Brain microvascular endothelial cell (primary cell): ENCODE measurements at regions not wholly inside any gene's neighbourhood (a gene's known extent, or its start where the extent isn't known, plus 50 kb on each side); places are given as distances from the start of the nearest gene placed in this dataset.

Experiments used
- DNase-seq: peaks from one replicate; pipeline ENCODE4 v3.0.0-alpha.2; 2020
- H3K27ac ChIP-seq: fragments of 250-450 bp; sonication (Bioruptor Pico); 2 replicates; pipeline ENCODE4 v1.5.1; 2020; ENCODE audit warnings: mild to moderate bottlenecking, moderate library complexity
- H3K27me3 ChIP-seq: fragments of 250-450 bp; sonication (Bioruptor Pico); replicated peaks from 2 replicates; pipeline ENCODE4 v1.5.1; 2020; ENCODE audit warnings: mild to moderate bottlenecking
- H3K36me3 ChIP-seq: fragments of 250-450 bp; sonication (Bioruptor Pico); replicated peaks from 2 replicates; pipeline ENCODE4 v1.5.1; 2020; ENCODE audit warnings: mild to moderate bottlenecking
- H3K4me3 ChIP-seq: 2 replicates; pipeline ENCODE4 v1.5.1; 2011; ENCODE audit warnings: low read depth, mild to moderate bottlenecking, control low read depth, low read length, moderate library complexity
- in situ Hi-C: cut with HindIII; loops from 2 replicates; pipeline ENCODE4 v1.10.0; 2017; ENCODE audit warnings: low sequenced_read_pairs, low pct_ligation_motif_present
- TF ChIP-seq, protein P1 (sequence below): IDR thresholded peaks from 2 replicates; pipeline ENCODE4 v1.5.1; 2011; ENCODE audit warnings: low read depth, mild to moderate bottlenecking, moderate library complexity, low read length, control low read depth, inconsistent platforms; ENCODE audit errors: missing control alignments

DNA sequence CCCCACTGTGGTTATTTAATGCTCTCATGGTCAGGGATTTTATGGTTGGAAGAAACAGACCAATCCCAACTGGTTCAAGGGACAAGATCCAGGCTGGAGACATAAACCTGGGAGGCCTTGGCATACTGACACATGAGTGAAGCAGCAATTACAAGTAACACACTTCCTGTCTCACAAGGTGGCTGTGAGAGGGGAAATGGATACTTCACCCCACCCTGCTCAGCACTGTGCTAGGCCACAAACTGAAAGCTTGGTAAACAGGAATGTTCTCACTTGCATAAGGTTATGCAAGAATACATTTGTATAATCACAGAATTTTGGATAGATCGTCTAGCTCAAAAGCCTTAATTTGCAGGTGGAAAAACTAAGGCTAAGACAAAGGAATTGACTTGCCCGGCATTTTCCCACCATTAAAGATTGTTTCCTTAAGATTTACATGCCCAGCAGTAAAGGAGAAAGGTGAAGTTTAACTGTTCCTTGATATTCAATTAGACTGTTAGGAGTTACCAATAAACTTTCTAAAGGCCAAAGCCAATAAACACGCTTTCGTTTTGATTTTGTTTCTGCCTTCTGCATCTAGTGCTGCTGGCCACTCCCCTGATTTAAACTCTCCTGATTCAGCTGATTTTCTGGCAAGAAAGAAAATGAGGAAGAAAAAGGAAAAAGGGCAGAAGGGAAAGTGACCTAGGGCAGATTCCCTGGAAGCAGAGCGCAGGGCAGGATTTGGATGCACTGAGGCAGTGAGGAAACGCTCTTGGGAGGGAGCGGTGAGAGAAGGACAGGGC, 215.6 kb upstream of the CDH5 start:
- H3K4me3 ChIP-seq = no peak overlapping the region
- H3K27ac ChIP-seq = no peak overlapping the region
- H3K36me3 ChIP-seq = no peaks in the 10 kb centered on the region
- no peak for DNase-seq
- in situ Hi-C loops = no loop called here
- TF ChIP-seq, protein P1, sequence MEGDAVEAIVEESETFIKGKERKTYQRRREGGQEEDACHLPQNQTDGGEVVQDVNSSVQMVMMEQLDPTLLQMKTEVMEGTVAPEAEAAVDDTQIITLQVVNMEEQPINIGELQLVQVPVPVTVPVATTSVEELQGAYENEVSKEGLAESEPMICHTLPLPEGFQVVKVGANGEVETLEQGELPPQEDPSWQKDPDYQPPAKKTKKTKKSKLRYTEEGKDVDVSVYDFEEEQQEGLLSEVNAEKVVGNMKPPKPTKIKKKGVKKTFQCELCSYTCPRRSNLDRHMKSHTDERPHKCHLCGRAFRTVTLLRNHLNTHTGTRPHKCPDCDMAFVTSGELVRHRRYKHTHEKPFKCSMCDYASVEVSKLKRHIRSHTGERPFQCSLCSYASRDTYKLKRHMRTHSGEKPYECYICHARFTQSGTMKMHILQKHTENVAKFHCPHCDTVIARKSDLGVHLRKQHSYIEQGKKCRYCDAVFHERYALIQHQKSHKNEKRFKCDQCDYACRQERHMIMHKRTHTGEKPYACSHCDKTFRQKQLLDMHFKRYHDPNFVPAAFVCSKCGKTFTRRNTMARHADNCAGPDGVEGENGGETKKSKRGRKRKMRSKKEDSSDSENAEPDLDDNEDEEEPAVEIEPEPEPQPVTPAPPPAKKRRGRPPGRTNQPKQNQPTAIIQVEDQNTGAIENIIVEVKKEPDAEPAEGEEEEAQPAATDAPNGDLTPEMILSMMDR = no peak
- no peaks in the 10 kb centered on the region for H3K27me3 ChIP-seq

DNA sequence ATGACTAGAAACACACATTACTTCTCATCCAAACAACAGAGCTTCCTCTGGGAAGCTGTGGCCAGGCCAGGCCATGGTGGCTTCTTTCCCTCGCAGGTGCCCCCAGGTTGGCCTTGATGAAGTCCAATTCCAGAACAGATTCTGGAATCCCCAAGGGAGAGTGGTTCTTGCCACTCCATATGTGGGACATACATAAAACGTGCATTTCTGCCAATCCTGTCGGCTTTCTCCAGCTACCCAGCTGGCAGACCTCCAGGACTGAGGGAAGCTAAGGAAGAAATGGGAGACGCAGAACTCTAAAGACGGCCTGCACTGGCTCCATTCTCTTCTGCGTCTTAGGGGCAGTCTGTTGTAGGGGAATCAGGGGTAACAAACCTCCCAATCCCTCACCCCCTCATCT, 219.2 kb upstream of the CDH5 start:
- Histone ChIP-seq H3K4me3 (no peak overlapping the region), H3K36me3 (no peaks in the 10 kb centered on the region), H3K27ac (no peak overlapping the region), H3K27me3 (no peaks in the 10 kb centered on the region)
- in situ Hi-C loops = no loop called here
- no peak for DNase-seq
- TF ChIP-seq, protein P1 = no peak

- in situ Hi-C loops = no loop called here
Measured at GRCh38 chr16:66146798-66147197, 219.7 kb upstream of the CDH5 start.

GRCh38 chr16:66144641-66145040, 221.8 kb upstream of the CDH5 start:
- H3K36me3 ChIP-seq = no peaks in the 10 kb centered on the region
- H3K4me3 ChIP-seq = no peak overlapping the region
- no peak overlapping the region for H3K27ac ChIP-seq
- no peak for DNase-seq
- no peaks in the 10 kb centered on the region for H3K27me3 ChIP-seq
- in situ Hi-C loops = no loop called here
- TF ChIP-seq, protein P1 = no peak

More at GRCh38 chr16:66146798-66147197, 219.7 kb upstream of the CDH5 start:
- no peak for DNase-seq
- no peak overlapping the region for H3K4me3 ChIP-seq
- H3K27me3 ChIP-seq = no peaks in the 10 kb centered on the region
- no peak overlapping the region for H3K27ac ChIP-seq
- H3K36me3 ChIP-seq = no peaks in the 10 kb centered on the region
- TF ChIP-seq, protein P1 = no peak

DNA sequence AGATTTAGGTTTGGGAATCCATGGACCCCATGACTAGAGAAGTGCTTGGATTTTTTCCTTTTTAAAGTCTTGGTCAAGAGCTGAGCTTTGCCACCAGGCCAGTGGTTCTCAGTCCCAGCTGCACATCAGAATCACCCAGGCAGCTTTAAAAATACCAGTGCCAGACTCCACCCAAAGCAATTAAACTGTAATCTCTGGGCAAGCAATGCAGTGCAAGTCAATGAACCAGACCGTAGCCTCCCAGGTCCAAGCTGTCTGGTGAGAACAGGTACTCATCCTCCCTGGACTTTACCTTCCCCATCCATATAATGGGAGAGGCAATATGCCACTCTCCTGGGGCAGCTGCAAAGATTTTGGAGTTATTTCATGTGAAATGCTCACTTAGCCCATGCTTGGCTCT, 223.1 kb upstream of the CDH5 start:
- H3K4me3 ChIP-seq = no peak overlapping the region
- H3K27me3 ChIP-seq = no peaks in the 10 kb centered on the region
- in situ Hi-C loops = no loop called here
- no peaks in the 10 kb centered on the region for H3K36me3 ChIP-seq
- H3K27ac ChIP-seq = no peak overlapping the region
- TF ChIP-seq, protein P1 = no peak
- no peak for DNase-seq

- TF ChIP-seq, protein P1 = no peak
- Histone ChIP-seq H3K4me3 (no peak overlapping the region), H3K27ac (no peak overlapping the region), H3K27me3 (no peaks in the 10 kb centered on the region), H3K36me3 (no peaks in the 10 kb centered on the region)
- no peak for DNase-seq
- in situ Hi-C loops = no loop called here
Measured at GRCh38 chr16:66141885-66142284, 224.6 kb upstream of the CDH5 start.
